Fibroblast of lung (primary cell): ENCODE measurements at regions not wholly inside any gene's neighbourhood (a gene's known extent, or its start where the extent isn't known, plus 50 kb on each side); places are given as distances from the start of the nearest gene placed in this dataset.

Experiments used
- DNase-seq, 2 donors: peaks; one replicate each; pipeline versions ENCODE4 v3.0.0 to v3.0.0-alpha.2; 2010; ENCODE audit warnings: low read depth in 2 of 2
- H2AFZ ChIP-seq: 2 replicates; pipeline ENCODE4 v1.5.1; 2012; ENCODE audit warnings: low read length, control low read depth, inconsistent platforms
- H3K27ac ChIP-seq: 2 replicates; pipeline ENCODE4 v1.5.1; 2011; ENCODE audit warnings: low read length, control low read depth; ENCODE audit not compliant: insufficient read depth
- H3K27me3 ChIP-seq: 2 replicates; pipeline ENCODE4 v1.5.1; 2011; ENCODE audit warnings: mild to moderate bottlenecking, low read length; ENCODE audit not compliant: control insufficient read depth, insufficient read depth
- H3K36me3 ChIP-seq: 2 replicates; pipeline ENCODE4 v1.5.1; 2011; ENCODE audit warnings: low read length; ENCODE audit not compliant: control insufficient read depth, insufficient read depth
- H3K4me1 ChIP-seq: 2 replicates; pipeline ENCODE4 v1.5.1; 2011; ENCODE audit warnings: low read length; ENCODE audit not compliant: control insufficient read depth, insufficient read depth; ENCODE audit errors: extremely low read depth
- H3K4me2 ChIP-seq: 2 replicates; pipeline ENCODE4 v1.5.1; 2011; ENCODE audit warnings: low read length, control low read depth; ENCODE audit not compliant: insufficient read depth; ENCODE audit errors: extremely low read depth
- H3K4me3 ChIP-seq, 4 experiments: fragments of 200-600 bp in 1 of 4; sonication (generic) in 1 of 4; replicated peaks in 1 of 4; 2 replicates each; pipeline ENCODE4 v1.5.1; 2011 to 2016; ENCODE audit warnings: low read length in 4 of 4, low read depth in 3 of 4, mild to moderate bottlenecking in 3 of 4, control low read depth in 2 of 4, inconsistent platforms in 1 of 4, mixed read lengths in 1 of 4; ENCODE audit not compliant: insufficient read depth in 1 of 4; ENCODE audit errors: control extremely low read depth in 1 of 4
- H3K79me2 ChIP-seq: 2 replicates; pipeline ENCODE4 v1.5.1; 2012; ENCODE audit warnings: mild to moderate bottlenecking, low read length, inconsistent platforms; ENCODE audit not compliant: control insufficient read depth, insufficient read depth
- H3K9ac ChIP-seq: 2 replicates; pipeline ENCODE4 v1.5.1; 2011; ENCODE audit warnings: mild to moderate bottlenecking, low read length, control low read depth; ENCODE audit not compliant: insufficient read depth
- H3K9me3 ChIP-seq: 2 replicates; pipeline ENCODE4 v1.5.1; 2012; ENCODE audit warnings: low read depth, low read length; ENCODE audit not compliant: control insufficient read depth, insufficient read depth
- H4K20me1 ChIP-seq: 2 replicates; pipeline ENCODE4 v1.5.1; 2011; ENCODE audit warnings: low read length; ENCODE audit not compliant: control insufficient read depth, insufficient read depth; ENCODE audit errors: extremely low read depth
- EZH2 ChIP-seq: IDR thresholded peaks from 2 replicates; pipeline ENCODE4 v1.5.1; 2012; ENCODE audit warnings: low read length, control low read depth, mild to moderate bottlenecking; ENCODE audit errors: missing control alignments
- TF ChIP-seq, protein P1 (sequence below), 2 donors: IDR thresholded peaks in 1 of 2; conservative IDR thresholded peaks in 1 of 2; 1 replicate in 1 of 2; 2 replicates in 1 of 2; pipeline ENCODE4 v1.5.1; 2011 to 2012; ENCODE audit warnings: low read length in 2 of 2, control low read depth in 1 of 2, inconsistent platforms in 1 of 2, low read depth in 1 of 2, mild to moderate bottlenecking in 1 of 2

DNA sequence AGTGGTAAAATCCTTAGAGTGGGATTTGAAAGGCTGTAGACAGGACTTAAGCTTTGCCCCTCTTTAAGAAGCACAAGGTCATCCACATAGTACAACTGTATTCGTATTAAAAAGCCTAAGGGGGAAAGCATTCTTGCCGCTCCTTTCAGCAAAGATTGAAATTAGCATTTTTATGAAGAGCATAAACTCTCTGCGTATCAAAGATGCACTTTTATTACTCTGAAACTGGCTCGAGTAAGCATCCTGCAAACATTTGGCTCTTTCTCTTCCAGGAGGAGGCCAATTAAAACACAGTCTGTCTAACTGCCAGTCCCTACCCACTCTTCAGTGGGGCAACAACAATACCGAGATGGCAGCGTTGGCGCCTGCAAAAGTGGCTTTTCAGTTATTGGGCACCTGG lies 192.5 kb upstream of the TPRG1 start:
- H3K9me3 ChIP-seq: no peaks in the 10 kb centered on the region
- no peak overlapping the region for H3K4me3 ChIP-seq
- no peak overlapping the region for H2AFZ ChIP-seq
- no peak overlapping the region for H3K9ac ChIP-seq
- no peaks in the 10 kb centered on the region for H3K79me2 ChIP-seq
- no peaks in the 10 kb centered on the region for H3K36me3 ChIP-seq
- no peaks in the 10 kb centered on the region for H3K27me3 ChIP-seq
- H4K20me1 ChIP-seq: no peaks in the 10 kb centered on the region
- H3K27ac ChIP-seq: no peak overlapping the region
- no peak for TF ChIP-seq EZH2
- TF ChIP-seq, protein P1, sequence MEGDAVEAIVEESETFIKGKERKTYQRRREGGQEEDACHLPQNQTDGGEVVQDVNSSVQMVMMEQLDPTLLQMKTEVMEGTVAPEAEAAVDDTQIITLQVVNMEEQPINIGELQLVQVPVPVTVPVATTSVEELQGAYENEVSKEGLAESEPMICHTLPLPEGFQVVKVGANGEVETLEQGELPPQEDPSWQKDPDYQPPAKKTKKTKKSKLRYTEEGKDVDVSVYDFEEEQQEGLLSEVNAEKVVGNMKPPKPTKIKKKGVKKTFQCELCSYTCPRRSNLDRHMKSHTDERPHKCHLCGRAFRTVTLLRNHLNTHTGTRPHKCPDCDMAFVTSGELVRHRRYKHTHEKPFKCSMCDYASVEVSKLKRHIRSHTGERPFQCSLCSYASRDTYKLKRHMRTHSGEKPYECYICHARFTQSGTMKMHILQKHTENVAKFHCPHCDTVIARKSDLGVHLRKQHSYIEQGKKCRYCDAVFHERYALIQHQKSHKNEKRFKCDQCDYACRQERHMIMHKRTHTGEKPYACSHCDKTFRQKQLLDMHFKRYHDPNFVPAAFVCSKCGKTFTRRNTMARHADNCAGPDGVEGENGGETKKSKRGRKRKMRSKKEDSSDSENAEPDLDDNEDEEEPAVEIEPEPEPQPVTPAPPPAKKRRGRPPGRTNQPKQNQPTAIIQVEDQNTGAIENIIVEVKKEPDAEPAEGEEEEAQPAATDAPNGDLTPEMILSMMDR (conservative IDR thresholded peaks at IDR 0.05 in 1 of 2, IDR thresholded peaks at IDR 0.05 in 1 of 2; ENCODE audit: low read depth in 1 of 2, low read length in 2 of 2): no peak
- peak overlapping the region; percentile 8 for H3K4me2 ChIP-seq
- H3K4me1 ChIP-seq: peaks cover 11% of the 10 kb centered on the region
- no peak for DNase-seq

DNA sequence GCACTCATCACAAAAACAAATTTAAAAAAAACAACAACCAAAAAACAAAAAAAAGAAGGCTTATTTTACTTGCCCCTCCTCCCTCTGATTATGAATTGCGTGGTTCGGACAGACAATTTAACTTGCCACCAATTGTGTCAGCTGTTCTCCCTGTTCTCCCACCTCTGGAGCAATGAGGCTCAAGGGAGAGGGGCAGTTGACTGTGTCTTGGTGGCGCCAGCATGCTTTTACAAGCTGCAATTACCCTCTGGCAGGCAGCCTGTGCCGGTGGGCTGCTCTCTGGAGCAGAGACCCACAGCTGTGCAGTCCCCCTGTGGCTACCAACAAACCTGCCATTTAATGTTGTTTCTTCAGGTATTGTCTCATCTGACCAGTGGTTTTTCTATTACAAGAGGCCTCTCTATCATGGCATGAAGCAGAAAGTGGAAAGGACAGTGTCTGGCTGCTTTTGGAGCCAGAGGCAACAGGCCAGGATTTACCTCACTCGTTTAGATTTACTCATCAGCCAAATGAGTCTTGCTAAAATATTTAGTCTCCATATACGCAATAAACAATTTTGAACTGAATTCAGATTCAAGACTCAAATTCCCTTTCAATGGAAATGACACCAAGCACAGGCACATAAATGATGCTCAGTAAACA lies 192.0 kb upstream of the TPRG1 start:
- Histone ChIP-seq H3K27ac (no peak overlapping the region), H3K9ac (no peak overlapping the region), H2AFZ (no peak overlapping the region), H4K20me1 (no peaks in the 10 kb centered on the region), H3K27me3 (no peaks in the 10 kb centered on the region), H3K36me3 (no peaks in the 10 kb centered on the region), H3K4me1 (peaks cover 7% of the 10 kb centered on the region), H3K9me3 (no peaks in the 10 kb centered on the region), H3K4me3 (no peak overlapping the region), H3K79me2 (no peaks in the 10 kb centered on the region), H3K4me2 (no peak overlapping the region)
- peak in 1 of 2 donors; percentile 16 for DNase-seq
- TF ChIP-seq, protein P1 (conservative IDR thresholded peaks at IDR 0.05 in 1 of 2, IDR thresholded peaks at IDR 0.05 in 1 of 2; ENCODE audit: low read depth in 1 of 2, low read length in 2 of 2): no peak
- no peak for TF ChIP-seq EZH2

DNA sequence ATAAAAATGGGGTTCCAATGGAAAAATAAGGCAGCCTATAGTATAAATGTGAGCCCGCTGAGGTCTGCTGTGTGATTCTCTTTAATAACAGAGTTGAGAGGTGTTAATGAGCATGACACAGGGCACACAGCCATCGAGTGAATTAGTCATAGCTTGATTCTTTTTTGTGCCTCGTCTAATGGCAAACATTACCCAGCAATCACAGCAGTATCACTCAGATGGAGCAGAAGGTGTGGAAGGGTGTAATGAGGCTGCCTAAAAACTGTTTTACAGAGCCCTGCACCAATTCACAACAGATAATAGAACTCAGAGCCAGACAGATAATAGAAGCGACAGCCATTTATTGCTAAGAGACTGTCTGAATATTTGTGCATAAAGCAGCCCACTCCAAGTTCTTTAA lies 178.6 kb upstream of the TPRG1 start:
- no peak overlapping the region for H2AFZ ChIP-seq
- no peaks in the 10 kb centered on the region for H3K9me3 ChIP-seq
- H3K4me1 ChIP-seq: no peaks in the 10 kb centered on the region
- H3K4me3 ChIP-seq: no peak overlapping the region
- H3K27me3 ChIP-seq: no peaks in the 10 kb centered on the region
- H3K4me2 ChIP-seq: no peak overlapping the region
- H4K20me1 ChIP-seq: no peaks in the 10 kb centered on the region
- no peak overlapping the region for H3K9ac ChIP-seq
- DNase-seq: no peak
- H3K27ac ChIP-seq: no peak overlapping the region
- TF ChIP-seq EZH2: no peak
- TF ChIP-seq, protein P1 (conservative IDR thresholded peaks at IDR 0.05 in 1 of 2, IDR thresholded peaks at IDR 0.05 in 1 of 2; ENCODE audit: low read depth in 1 of 2, low read length in 2 of 2): no peak
- no peaks in the 10 kb centered on the region for H3K79me2 ChIP-seq
- H3K36me3 ChIP-seq: no peaks in the 10 kb centered on the region
